Prostate gland (tissue), 2 donors: ENCODE measurements at regions not wholly inside any gene's neighbourhood (a gene's known extent, or its start where the extent isn't known, plus 50 kb on each side); places are given as distances from the start of the nearest gene placed in this dataset.

Source experiments
- CTCF ChIP-seq, 4 experiments: fragments of 200-600 bp in 2 of 4; fragments of 450-650 bp in 2 of 4; sonication (generic) in 2 of 4; IDR thresholded peaks; 1 replicate in 3 of 4; 2 replicates in 1 of 4; pipeline ENCODE4 v1.5.1; 2016 to 2019; ENCODE audit warnings: antibody characterized with exemption in 4 of 4, mild to moderate bottlenecking in 2 of 4, moderate library complexity in 2 of 4
- POLR2A ChIP-seq: fragments of 450-650 bp; IDR thresholded peaks from one replicate; pipeline ENCODE4 v1.6.1; 2016; ENCODE audit warnings: antibody characterized with exemption, mild to moderate bottlenecking

- no peak for TF ChIP-seq POLR2A
- no peak for TF ChIP-seq CTCF (IDR thresholded peaks at IDR 0.05)
Observed at GRCh38 chr2:134002391-134002790, 251.5 kb upstream of the MGAT5 start.
